Renal cortex interstitium (tissue), 11 donors: ENCODE measurements at regions not wholly inside any gene's neighbourhood (a gene's known extent, or its start where the extent isn't known, plus 50 kb on each side); places are given as distances from the start of the nearest gene placed in this dataset.
"Not testable (repeated sequence)": the region's sequence is repeated elsewhere in the genome, so short reads cannot be mapped to it uniquely, and the experiment has no call there.

Source experiments
- DNase-seq, 11 donors: peaks; one replicate each; pipeline ENCODE4 v3.0.0-alpha.2; 2013; ENCODE audit warnings: low read depth in 9 of 11, low spot score in 4 of 11; ENCODE audit errors: extremely low read depth in 1 of 11

- no peak for DNase-seq
Observed at GRCh38 chr2:215658635-215659305, 222.9 kb upstream of the FN1 start.

- DNase-seq: no peak
Observed at GRCh38 chr2:215657844-215658243, 222.0 kb upstream of the FN1 start.

GRCh38 chr2:215654148-215654819 lies 218.4 kb upstream of the FN1 start:
- DNase-seq: no peak

- no peak for DNase-seq
Observed at GRCh38 chr2:215653344-215654030, 217.6 kb upstream of the FN1 start.

- no peak for DNase-seq
Observed at GRCh38 chr2:215652388-215652787, 216.5 kb upstream of the FN1 start.

GRCh38 chr2:215651412-215651811 lies 215.5 kb upstream of the FN1 start:
- no peak for DNase-seq

- no peak for DNase-seq
Observed at GRCh38 chr2:215644233-215644897, 208.5 kb upstream of the FN1 start.

GRCh38 chr2:215638687-215639086 lies 202.8 kb upstream of the FN1 start:
- DNase-seq: no peak

GRCh38 chr2:215637651-215638050 lies 201.8 kb upstream of the FN1 start:
- no peak for DNase-seq

- no peak for DNase-seq
Observed at GRCh38 chr2:215636816-215637215, 200.9 kb upstream of the FN1 start.

GRCh38 chr2:215635788-215636139 lies 199.9 kb upstream of the FN1 start:
- DNase-seq: no peak

- DNase-seq: no peak
Observed at GRCh38 chr2:215635071-215635787, 199.4 kb upstream of the FN1 start.

GRCh38 chr2:215633360-215633759 lies 197.5 kb upstream of the FN1 start:
- DNase-seq: no peak

- no peak for DNase-seq
Observed at GRCh38 chr2:215631696-215632095, 195.8 kb upstream of the FN1 start.

GRCh38 chr2:215630796-215631195 lies 194.9 kb upstream of the FN1 start:
- DNase-seq: not testable (repeated sequence)

- DNase-seq: no peak
Observed at GRCh38 chr2:215627771-215628170, 191.9 kb upstream of the FN1 start.

GRCh38 chr2:215626812-215627281 lies 191.0 kb upstream of the FN1 start:
- peak in 3 of 11 donors; percentile 23 to 40 (median 33) for DNase-seq

- DNase-seq: no peak
Observed at GRCh38 chr2:215626063-215626462, 190.2 kb upstream of the FN1 start.

GRCh38 chr2:215625207-215625606 lies 189.3 kb upstream of the FN1 start:
- DNase-seq: no peak
